Colonic mucosa (tissue), 4 donors: ENCODE measurements at regions not wholly inside any gene's neighbourhood (a gene's known extent, or its start where the extent isn't known, plus 50 kb on each side); places are given as distances from the start of the nearest gene placed in this dataset.

Experiments used
- DNase-seq: peaks from one replicate; pipeline ENCODE4 v3.0.0-alpha.2; 2020
- H3K27ac ChIP-seq: fragments of 200-600 bp; one replicate; pipeline ENCODE4 v1.8.0; 2021
- H3K27me3 ChIP-seq: fragments of 200-600 bp; one replicate; pipeline ENCODE4 v1.8.0; 2021
- H3K36me3 ChIP-seq: fragments of 200-600 bp; one replicate; pipeline ENCODE4 v1.8.0; 2021
- H3K4me1 ChIP-seq: fragments of 200-600 bp; one replicate; pipeline ENCODE4 v1.8.0; 2021; ENCODE audit warnings: mild to moderate bottlenecking
- H3K4me3 ChIP-seq: fragments of 200-600 bp; one replicate; pipeline ENCODE4 v1.8.0; 2021
- H3K9ac ChIP-seq, 2 donors: one replicate each; pipeline ENCODE4 v1.7.0; 2013; ENCODE audit warnings: control low read depth in 2 of 2, low read depth in 2 of 2, low read length in 2 of 2
- H3K9me3 ChIP-seq: fragments of 200-600 bp; one replicate; pipeline ENCODE4 v1.8.0; 2021
- CTCF ChIP-seq: fragments of 200-600 bp; IDR thresholded peaks from one replicate; pipeline ENCODE4 v1.8.0; 2022; ENCODE audit warnings: antibody characterized with exemption, mild to moderate bottlenecking
- intact Hi-C: fragments of 100-400 bp; cut with DNase I; formaldehyde crosslinking; loops from one replicate; pipeline ENCODE4 v1.14.1; 2022
- donor health status: healthy.
- donor health status: DM: no; HTN: no; CAD: no.
- donor health status: DM: no; HTN: no; CAD: no.

- H3K27me3 ChIP-seq = no peaks in the 10 kb centered on the region
- no peaks in the 10 kb centered on the region for H3K4me1 ChIP-seq
- no peak overlapping the region for H3K27ac ChIP-seq
- no peak for DNase-seq
- intact Hi-C loops = no loop called here
- H3K9me3 ChIP-seq = no peaks in the 10 kb centered on the region
- no peaks in the 10 kb centered on the region for H3K36me3 ChIP-seq
- no peak overlapping the region for H3K4me3 ChIP-seq
- TF ChIP-seq CTCF = no peak
- no peak overlapping the region for H3K9ac ChIP-seq
These were observed 573.8 kb upstream of the NDST4 start for GRCh38 chr4:115687052-115687755.

- H3K4me3 ChIP-seq = no peak overlapping the region
- DNase-seq = no peak
- H3K27ac ChIP-seq = no peak overlapping the region
- no peaks in the 10 kb centered on the region for H3K36me3 ChIP-seq
- no peaks in the 10 kb centered on the region for H3K27me3 ChIP-seq
- intact Hi-C loops = no loop called here
- no peak for TF ChIP-seq CTCF
- H3K9me3 ChIP-seq = no peaks in the 10 kb centered on the region
- H3K4me1 ChIP-seq = no peaks in the 10 kb centered on the region
- H3K9ac ChIP-seq = no peak overlapping the region
These were observed 565.1 kb upstream of the NDST4 start for GRCh38 chr4:115678425-115678941.

- intact Hi-C loops = no loop called here
- no peak for DNase-seq
- no peak for TF ChIP-seq CTCF
- Histone ChIP-seq H3K4me1 (no peaks in the 10 kb centered on the region), H3K27ac (no peak overlapping the region), H3K36me3 (no peaks in the 10 kb centered on the region), H3K27me3 (no peaks in the 10 kb centered on the region), H3K4me3 (no peak overlapping the region), H3K9ac (no peak overlapping the region), H3K9me3 (no peaks in the 10 kb centered on the region)
These were observed 562.3 kb upstream of the NDST4 start for GRCh38 chr4:115675719-115676118.

GRCh38 chr4:115674485-115674884 lies 561.1 kb upstream of the NDST4 start:
- H3K27me3 ChIP-seq = no peaks in the 10 kb centered on the region
- no peak overlapping the region for H3K9ac ChIP-seq
- no peak for DNase-seq
- no peaks in the 10 kb centered on the region for H3K36me3 ChIP-seq
- H3K9me3 ChIP-seq = no peaks in the 10 kb centered on the region
- intact Hi-C loops = no loop called here
- TF ChIP-seq CTCF = no peak
- no peak overlapping the region for H3K27ac ChIP-seq
- H3K4me1 ChIP-seq = no peaks in the 10 kb centered on the region
- no peak overlapping the region for H3K4me3 ChIP-seq

- Histone ChIP-seq H3K27ac (no peak overlapping the region), H3K9ac (no peak overlapping the region), H3K27me3 (no peaks in the 10 kb centered on the region), H3K9me3 (no peaks in the 10 kb centered on the region), H3K4me3 (no peak overlapping the region), H3K36me3 (no peaks in the 10 kb centered on the region), H3K4me1 (no peaks in the 10 kb centered on the region)
- intact Hi-C loops = no loop called here
- no peak for TF ChIP-seq CTCF
- DNase-seq = no peak
These were observed 558.2 kb upstream of the NDST4 start for GRCh38 chr4:115671581-115671980.
